HCT116 (cell line): ENCODE measurements at regions not wholly inside any gene's neighbourhood (a gene's known extent, or its start where the extent isn't known, plus 50 kb on each side); places are given as distances from the start of the nearest gene placed in this dataset.
"Not testable (repeated sequence)": the region's sequence is repeated elsewhere in the genome, so short reads cannot be mapped to it uniquely, and the experiment has no call there.

Source experiments
- ATAC-seq: fragments of 200-7000 bp; cut with Tn5 transposase; 2 replicates; pipeline ENCODE4 v1.9.1; 2020; ENCODE audit warnings: mild to moderate bottlenecking, moderate library complexity
- BruUV-seq: library from RNA; stranded (reverse); fragments of 400-500 nt; replicated peaks from 2 replicates; lab custom pipeline; 2021; lab: Mats Ljungman, UMichigan
- CTCF ChIA-PET: fragments of 300-600 bp; sonication (Branson Sonifier 250); formaldehyde crosslinking; loops from one replicate; lab custom pipeline; 2021; ENCODE audit warnings: antibody characterized with exemption; lab: Charles Lee
- POLR2A ChIA-PET: fragments of 300-600, 350-600 bp; sonication (Branson Sonifier 250); formaldehyde crosslinking; loops from one replicate; lab custom pipeline; 2021; ENCODE audit warnings: antibody characterized with exemption; lab: Charles Lee
- RAD21 ChIA-PET, 2 experiments: fragments of 300-600 bp; sonication (Branson Sonifier 250); formaldehyde crosslinking; loops; one replicate each; lab custom pipeline; 2023; ENCODE audit warnings: low total read pairs in 2 of 2; ENCODE audit not compliant: uncharacterized antibody in 2 of 2, unreplicated experiment in 2 of 2, low non-redundant PET in 1 of 2; lab: Charles Lee
- DNase-seq: peaks from one replicate; pipeline ENCODE4 v3.0.0-alpha.2; 2010; ENCODE audit warnings: low read depth, low spot score
- H2AFZ ChIP-seq: fragments of 200-600 bp; shearing (Covaris generic), sonication (generic); 2 replicates; pipeline ENCODE4 v1.6.1; 2017; ENCODE audit warnings: low read depth, mixed run types, mixed read lengths, antibody characterized with exemption, low read length; ENCODE audit not compliant: poor library complexity, severe bottlenecking
- H3K27ac ChIP-seq: 2 replicates; pipeline ENCODE4 v1.5.1; 2012; ENCODE audit warnings: low read depth, low read length
- H3K27me3 ChIP-seq: fragments of 200-600 bp; sonication (generic); 2 replicates; pipeline ENCODE4 v1.6.1; 2016; ENCODE audit warnings: mixed run types, low read length, mixed read lengths; ENCODE audit not compliant: insufficient read depth
- H3K36me3 ChIP-seq, 2 experiments: fragments of 200-500 bp in 1 of 2; fragments of 200-600 bp in 1 of 2; sonication (Bioruptor generic) in 1 of 2; sonication (generic) in 1 of 2; 2 replicates each; pipeline versions ENCODE4 v1.5.1 to v1.6.1; 2014 to 2016; ENCODE audit warnings: low read length in 2 of 2, inconsistent platforms in 1 of 2, mixed read lengths in 1 of 2, mixed run types in 1 of 2; ENCODE audit not compliant: insufficient read depth in 2 of 2, control insufficient read depth in 1 of 2
- H3K4me1 ChIP-seq, 2 experiments: fragments of 200-600 bp in 1 of 2; sonication (generic) in 1 of 2; 2 replicates each; pipeline versions ENCODE4 v1.5.1 to v1.6.1; 2012 to 2017; ENCODE audit warnings: low read length in 2 of 2, inconsistent platforms in 1 of 2, mild to moderate bottlenecking in 1 of 2, mixed read lengths in 1 of 2, mixed run types in 1 of 2, moderate library complexity in 1 of 2; ENCODE audit not compliant: insufficient read depth in 2 of 2, control insufficient read depth in 1 of 2
- H3K4me2 ChIP-seq: fragments of 200-600 bp; sonication (generic); 2 replicates; pipeline ENCODE4 v1.6.1; 2017; ENCODE audit warnings: mixed run types, low read length, mixed read lengths
- H3K4me3 ChIP-seq, 2 experiments: fragments of 200-600 bp in 1 of 2; sonication (generic) in 1 of 2; replicated peaks in 1 of 2; 2 replicates each; pipeline ENCODE4 v1.5.1; 2011 to 2016; ENCODE audit warnings: low read length in 2 of 2, control low read depth in 1 of 2, low read depth in 1 of 2, mild to moderate bottlenecking in 1 of 2, mixed read lengths in 1 of 2, mixed run types in 1 of 2
- H3K79me2 ChIP-seq: fragments of 200-600 bp; sonication (generic); 2 replicates; pipeline ENCODE4 v1.6.1; 2017; ENCODE audit warnings: mild to moderate bottlenecking, mixed run types, low read length, moderate library complexity, mixed read lengths; ENCODE audit not compliant: insufficient read depth
- H3K9ac ChIP-seq: fragments of 200-600 bp; sonication (generic); 2 replicates; pipeline ENCODE4 v1.6.1; 2016; ENCODE audit warnings: low read length, mixed read lengths
- H3K9me2 ChIP-seq: fragments of 200-600 bp; sonication (generic), shearing (Covaris generic); 2 replicates; pipeline ENCODE4 v1.6.1; 2017; ENCODE audit warnings: mixed run types, mild to moderate bottlenecking, moderate library complexity; ENCODE audit not compliant: insufficient read depth
- H3K9me3 ChIP-seq, 2 experiments: fragments of 200-500 bp in 1 of 2; fragments of 200-600 bp in 1 of 2; sonication (Bioruptor generic) in 1 of 2; sonication (generic) in 1 of 2; 2 replicates each; pipeline ENCODE4 v1.6.1; 2014 to 2017; ENCODE audit warnings: low read length in 2 of 2, mixed read lengths in 2 of 2, inconsistent platforms in 1 of 2, low read depth in 1 of 2, mild to moderate bottlenecking in 1 of 2, mixed run types in 1 of 2, moderate library complexity in 1 of 2; ENCODE audit not compliant: control insufficient read depth in 1 of 2, insufficient read depth in 1 of 2
- H4K20me1 ChIP-seq: fragments of 200-600 bp; sonication (generic), shearing (Covaris generic); 2 replicates; pipeline ENCODE4 v1.6.1; 2017; ENCODE audit warnings: mixed run types, mild to moderate bottlenecking, moderate library complexity; ENCODE audit not compliant: insufficient read depth
- CBX3 ChIP-seq: IDR thresholded peaks from 2 replicates; pipeline ENCODE4 v1.6.1; 2012; ENCODE audit warnings: low read depth
- CEBPB ChIP-seq: IDR thresholded peaks from 2 replicates; pipeline ENCODE4 v1.6.1; 2012; ENCODE audit warnings: low read depth
- EGR1 ChIP-seq: IDR thresholded peaks from 2 replicates; pipeline ENCODE4 v1.6.1; 2012; ENCODE audit warnings: low read depth
- ELF1 ChIP-seq: IDR thresholded peaks from 2 replicates; pipeline ENCODE4 v1.6.1; 2012; ENCODE audit warnings: low read depth, borderline replicate concordance
- EZH2phosphoT487 ChIP-seq: fragments of 200-600 bp; IDR thresholded peaks from 2 replicates; pipeline ENCODE4 v1.6.1; 2018; ENCODE audit warnings: antibody characterized with exemption, borderline replicate concordance
- SIN3A ChIP-seq: IDR thresholded peaks from 2 replicates; pipeline ENCODE4 v1.6.1; 2012; ENCODE audit warnings: low read depth
- SP1 ChIP-seq: IDR thresholded peaks from 2 replicates; pipeline ENCODE4 v1.6.1; 2012; ENCODE audit warnings: low read depth
- SRF ChIP-seq: IDR thresholded peaks from 2 replicates; pipeline ENCODE4 v1.6.1; 2012; ENCODE audit warnings: low read depth
- intact Hi-C: fragments of 100-400 bp; cut with micrococcal nuclease; formaldehyde crosslinking; loops from 2 replicates; pipeline ENCODE4 v1.10.0; 2022
- TF ChIP-seq, protein P1 (sequence below), 3 experiments: fragments of 200-600 bp in 1 of 3; sonication (generic) in 1 of 3; IDR thresholded peaks in 2 of 3; conservative IDR thresholded peaks in 1 of 3; 2 replicates each; pipeline ENCODE4 v1.5.1; 2012 to 2017; ENCODE audit warnings: low read depth in 2 of 3, low read length in 2 of 3, antibody characterized with exemption in 1 of 3, borderline replicate concordance in 1 of 3, control low read depth in 1 of 3, mild to moderate bottlenecking in 1 of 3, mixed read lengths in 1 of 3, mixed run types in 1 of 3, moderate library complexity in 1 of 3; ENCODE audit not compliant: insufficient read depth in 1 of 3

DNA sequence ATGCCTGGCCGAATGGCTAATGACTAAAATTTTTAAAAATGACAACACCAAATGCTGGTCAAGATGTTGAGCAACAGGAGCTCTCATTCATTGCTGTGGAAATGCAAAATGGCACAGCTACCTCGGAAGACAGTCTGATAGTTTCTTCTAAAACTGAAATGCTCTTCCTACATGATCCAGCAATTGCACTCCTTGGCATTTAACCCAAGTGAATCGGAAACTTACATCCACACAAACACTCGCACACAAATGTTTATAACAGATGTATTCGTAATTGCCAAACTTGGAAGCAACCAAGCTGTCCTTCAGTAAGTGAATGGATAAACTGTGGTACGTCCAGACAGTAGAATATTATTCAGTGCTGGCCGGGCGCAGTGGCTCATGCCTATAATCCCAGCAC is 56.4 kb upstream of the NCOA3 start:
- DNase-seq, result no peak
- no TSS peak for BruUV-seq
- H3K4me1 ChIP-seq, result peaks cover 8 to 11% of the 10 kb centered on the region in 2 experiments
- POLR2A ChIA-PET, result interaction anchor here (1.6 kb wide), 1 partner anchor 13 kb away, joined by 4 read pairs; no protein-coding TSS in a partner anchor
- no peaks in the 10 kb centered on the region for H3K36me3 ChIP-seq
- H3K4me2 ChIP-seq, result no peak overlapping the region
- CTCF ChIA-PET, result no interaction called here
- intact Hi-C loops, result no loop called here
- TF ChIP-seq SRF (no peak), EGR1 (no peak), ELF1 (no peak), CBX3 (no peak), SP1 (no peak), SIN3A (no peak), EZH2phosphoT487 (no peak), CEBPB (no peak)
- TF ChIP-seq, protein P1, sequence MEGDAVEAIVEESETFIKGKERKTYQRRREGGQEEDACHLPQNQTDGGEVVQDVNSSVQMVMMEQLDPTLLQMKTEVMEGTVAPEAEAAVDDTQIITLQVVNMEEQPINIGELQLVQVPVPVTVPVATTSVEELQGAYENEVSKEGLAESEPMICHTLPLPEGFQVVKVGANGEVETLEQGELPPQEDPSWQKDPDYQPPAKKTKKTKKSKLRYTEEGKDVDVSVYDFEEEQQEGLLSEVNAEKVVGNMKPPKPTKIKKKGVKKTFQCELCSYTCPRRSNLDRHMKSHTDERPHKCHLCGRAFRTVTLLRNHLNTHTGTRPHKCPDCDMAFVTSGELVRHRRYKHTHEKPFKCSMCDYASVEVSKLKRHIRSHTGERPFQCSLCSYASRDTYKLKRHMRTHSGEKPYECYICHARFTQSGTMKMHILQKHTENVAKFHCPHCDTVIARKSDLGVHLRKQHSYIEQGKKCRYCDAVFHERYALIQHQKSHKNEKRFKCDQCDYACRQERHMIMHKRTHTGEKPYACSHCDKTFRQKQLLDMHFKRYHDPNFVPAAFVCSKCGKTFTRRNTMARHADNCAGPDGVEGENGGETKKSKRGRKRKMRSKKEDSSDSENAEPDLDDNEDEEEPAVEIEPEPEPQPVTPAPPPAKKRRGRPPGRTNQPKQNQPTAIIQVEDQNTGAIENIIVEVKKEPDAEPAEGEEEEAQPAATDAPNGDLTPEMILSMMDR (IDR thresholded peaks at IDR 0.05 in 2 of 3, conservative IDR thresholded peaks at IDR 0.05 in 1 of 3; ENCODE audit: borderline replicate concordance in 1 of 3, insufficient read depth in 1 of 3, low read depth in 2 of 3, low read length in 2 of 3), result no peak
- TF ChIP-seq, all 23 proteins: peak for 0
- RAD21 ChIA-PET, result no interaction called here
- Histone ChIP-seq H3K79me2 (no peaks in the 10 kb centered on the region), H3K27ac (no peak overlapping the region), H3K4me3 (no peak overlapping the region), H2AFZ (no peak overlapping the region), H4K20me1 (no peaks in the 10 kb centered on the region), H3K9ac (no peak overlapping the region), H3K9me2 (no peaks in the 10 kb centered on the region), H3K27me3 (no peaks in the 10 kb centered on the region), H3K9me3 (no peaks in the 10 kb centered on the region)
- no peak for ATAC-seq

DNA sequence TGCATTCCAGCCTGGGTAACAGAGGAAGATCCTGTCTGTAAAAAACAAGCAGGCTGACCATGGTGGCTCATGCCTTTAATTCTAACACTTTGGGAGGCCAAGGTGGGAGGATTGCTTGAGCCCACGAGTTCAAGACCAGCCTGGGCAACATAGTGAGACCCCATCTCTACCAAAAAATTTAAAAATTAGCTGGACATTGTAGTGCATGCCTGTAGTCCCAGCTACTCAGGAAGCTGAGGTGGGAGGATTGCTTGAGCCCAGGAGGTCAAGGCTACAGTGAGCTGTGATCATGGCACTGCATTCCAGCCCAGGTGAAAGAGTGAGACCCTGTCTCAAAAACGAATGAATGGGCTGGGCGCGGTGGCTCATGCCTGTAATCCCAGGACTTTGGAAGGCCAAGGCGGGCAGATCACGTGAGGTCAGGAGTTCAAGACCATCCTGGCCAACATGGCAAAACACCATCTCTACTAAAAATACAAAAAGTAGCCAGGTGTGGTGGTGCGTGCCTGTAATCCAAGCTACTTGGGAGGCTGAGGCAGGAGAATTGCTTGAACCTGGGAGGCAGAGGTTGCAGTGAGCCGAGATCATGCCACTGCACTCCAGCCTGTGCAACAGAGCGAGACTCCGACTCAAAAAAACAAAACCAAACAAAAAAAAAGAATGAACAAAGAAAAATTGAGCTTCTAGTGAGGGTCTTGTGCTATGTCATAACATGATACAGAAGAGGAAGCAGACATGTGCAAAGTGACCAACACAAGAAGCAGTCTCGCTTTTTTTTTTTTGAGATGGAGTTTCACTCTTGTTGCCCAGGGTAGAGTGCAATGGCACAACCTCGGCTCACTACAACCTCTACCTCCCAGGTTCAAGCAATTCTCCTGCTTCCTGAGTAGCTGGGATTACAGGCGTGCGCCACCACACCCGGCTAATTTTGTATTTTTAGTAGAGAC is 54.1 kb upstream of the NCOA3 start:
- H3K4me2 ChIP-seq, H2AFZ ChIP-seq, CTCF ChIA-PET, RAD21 ChIA-PET, H4K20me1 ChIP-seq, H3K27me3 ChIP-seq, H3K9ac ChIP-seq, H3K79me2 ChIP-seq, H3K27ac ChIP-seq, POLR2A ChIA-PET, BruUV-seq, H3K4me3 ChIP-seq, DNase-seq, intact Hi-C loops, H3K9me2 ChIP-seq, H3K9me3 ChIP-seq, H3K36me3 ChIP-seq, ATAC-seq: not testable (repeated sequence)
- H3K4me1 ChIP-seq, result peaks cover 4 to 19% of the 10 kb centered on the region in 2 experiments
